SK-N-SH treated with all-trans-retinoic acid at 6 μM for 48 hours (cell line): ENCODE measurements at regions not wholly inside any gene's neighbourhood (a gene's known extent, or its start where the extent isn't known, plus 50 kb on each side); places are given as distances from the start of the nearest gene placed in this dataset.

ENCODE experiments used
- ARNTL ChIP-seq: fragments of 450-650 bp; formaldehyde crosslinking; IDR thresholded peaks from 2 replicates; pipeline ENCODE4 v1.5.0; 2020; ENCODE audit warnings: low read depth, mild to moderate bottlenecking, moderate library complexity, borderline replicate concordance
- GLIS3 ChIP-seq: fragments of 250-450 bp; sonication (Bioruptor Pico); IDR thresholded peaks from 2 replicates; pipeline ENCODE4 v1.5.0; 2020; ENCODE audit warnings: mild to moderate bottlenecking, moderate library complexity
- PATZ1 ChIP-seq: fragments of 250-450 bp; sonication (Bioruptor Pico); IDR thresholded peaks from 2 replicates; pipeline ENCODE4 v1.8.0; 2020; ENCODE audit warnings: mild to moderate bottlenecking, moderate library complexity, borderline replicate concordance
- PPARA ChIP-seq: fragments of 250-450 bp; sonication (Bioruptor Pico); IDR thresholded peaks from 2 replicates; pipeline ENCODE4 v1.5.0; 2020; ENCODE audit warnings: mild to moderate bottlenecking, borderline replicate concordance
- ZC3H10 ChIP-seq: fragments of 250-450 bp; sonication (Bioruptor Pico); IDR thresholded peaks from 2 replicates; pipeline ENCODE4 v1.5.1; 2021; ENCODE audit warnings: mild to moderate bottlenecking, moderate library complexity
- ZFP3 ChIP-seq: fragments of 250-450 bp; sonication (Bioruptor Pico); IDR thresholded peaks from 2 replicates; pipeline ENCODE4 v1.5.0; 2020; ENCODE audit warnings: mild to moderate bottlenecking, moderate library complexity
- ZFP30 ChIP-seq: fragments of 450-650 bp; formaldehyde crosslinking; IDR thresholded peaks from 2 replicates; pipeline ENCODE4 v1.5.0; 2022; ENCODE audit warnings: mild to moderate bottlenecking, moderate library complexity
- ZNF565 ChIP-seq: fragments of 450-650 bp; formaldehyde crosslinking; conservative IDR thresholded peaks from 2 replicates; pipeline ENCODE4 v1.5.0; 2020; ENCODE audit warnings: low read depth, mild to moderate bottlenecking, moderate library complexity
- ZNF70 ChIP-seq: fragments of 450-650 bp; formaldehyde crosslinking; IDR thresholded peaks from 2 replicates; pipeline ENCODE4 v1.5.0; 2020; ENCODE audit warnings: mild to moderate bottlenecking, moderate library complexity

- no peak for TF ChIP-seq GLIS3
- TF ChIP-seq ARNTL (CRISPR knock-in tag), result no peak
- TF ChIP-seq ZC3H10 (CRISPR knock-in tag), result no peak
- TF ChIP-seq PATZ1, result no peak
- no peak for TF ChIP-seq ZFP3 (CRISPR knock-in tag)
- no peak for TF ChIP-seq PPARA (CRISPR knock-in tag)
- no peak for TF ChIP-seq ZNF565 (CRISPR knock-in tag)
- TF ChIP-seq ZNF70 (CRISPR knock-in tag), result no peak
- TF ChIP-seq ZFP30 (CRISPR knock-in tag), result no peak
These were observed 526.7 kb upstream of the ADAMTS5 start for GRCh38 chr21:27493542-27493941.
